ENCODE measurements at regions not wholly inside any gene's neighbourhood (a gene's known extent, or its start where the extent isn't known, plus 50 kb on each side); places are given as distances from the start of the nearest gene placed in this dataset.
"Not testable (repeated sequence)": the region's sequence is repeated elsewhere in the genome, so short reads cannot be mapped to it uniquely, and the experiment has no call there.

DNA sequence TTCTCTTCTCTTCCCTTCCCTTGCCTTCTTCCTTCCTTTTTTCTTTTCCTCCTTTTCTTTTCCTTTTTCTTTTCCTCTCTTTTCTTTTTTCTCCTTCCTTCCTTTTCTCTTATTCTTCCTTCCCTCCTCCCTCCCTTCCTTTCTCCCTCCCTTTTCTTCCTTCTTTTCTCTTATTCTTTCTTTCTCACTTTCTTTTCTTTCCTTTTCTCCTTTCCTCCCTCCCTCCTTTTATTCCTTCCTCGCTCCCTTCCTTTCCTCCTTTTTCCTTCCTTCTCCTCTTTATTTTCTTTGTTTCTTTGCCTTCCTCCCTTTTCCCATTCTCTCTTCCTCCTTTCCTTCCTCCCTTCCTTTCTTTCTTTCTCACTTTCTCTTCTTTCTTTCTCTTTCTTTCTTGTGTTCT, 146.1 kb downstream of the ZNF92 start:
- not testable (repeated sequence) for DNase-seq

DNA sequence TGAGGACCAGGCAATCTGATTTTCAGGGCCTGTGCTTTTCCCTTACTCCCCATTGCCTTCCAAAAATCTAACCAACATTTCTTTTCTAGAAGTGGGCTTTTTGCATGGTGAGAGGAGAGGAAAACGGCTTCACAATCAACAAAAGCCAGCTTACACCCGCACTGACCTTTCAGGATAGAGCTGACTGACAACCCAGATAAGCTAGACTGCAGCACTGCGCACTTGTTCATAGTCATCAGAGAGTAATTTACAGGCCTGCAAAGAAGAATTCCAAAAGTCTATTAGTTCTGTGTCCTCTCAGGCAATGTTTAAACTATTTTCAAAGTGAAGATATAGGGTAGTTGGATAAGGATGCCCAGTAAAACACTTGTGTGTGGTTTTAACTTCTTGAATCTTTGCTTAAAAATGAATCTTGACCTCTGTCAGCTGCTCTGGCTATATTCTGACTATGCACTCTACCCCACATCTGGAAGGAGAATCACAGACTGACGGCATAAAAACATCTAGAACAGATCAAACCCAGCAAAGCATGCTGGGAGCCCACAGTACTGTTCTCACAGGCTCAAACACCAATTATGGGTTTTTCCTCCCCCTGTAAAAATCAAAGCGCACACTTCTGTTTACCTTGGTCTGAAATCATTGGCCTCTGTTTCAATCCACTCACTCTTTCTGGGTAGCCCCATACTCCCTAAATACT, 172.0 kb downstream of the ZNF92 start:
- not testable (repeated sequence) for DNase-seq

DNA sequence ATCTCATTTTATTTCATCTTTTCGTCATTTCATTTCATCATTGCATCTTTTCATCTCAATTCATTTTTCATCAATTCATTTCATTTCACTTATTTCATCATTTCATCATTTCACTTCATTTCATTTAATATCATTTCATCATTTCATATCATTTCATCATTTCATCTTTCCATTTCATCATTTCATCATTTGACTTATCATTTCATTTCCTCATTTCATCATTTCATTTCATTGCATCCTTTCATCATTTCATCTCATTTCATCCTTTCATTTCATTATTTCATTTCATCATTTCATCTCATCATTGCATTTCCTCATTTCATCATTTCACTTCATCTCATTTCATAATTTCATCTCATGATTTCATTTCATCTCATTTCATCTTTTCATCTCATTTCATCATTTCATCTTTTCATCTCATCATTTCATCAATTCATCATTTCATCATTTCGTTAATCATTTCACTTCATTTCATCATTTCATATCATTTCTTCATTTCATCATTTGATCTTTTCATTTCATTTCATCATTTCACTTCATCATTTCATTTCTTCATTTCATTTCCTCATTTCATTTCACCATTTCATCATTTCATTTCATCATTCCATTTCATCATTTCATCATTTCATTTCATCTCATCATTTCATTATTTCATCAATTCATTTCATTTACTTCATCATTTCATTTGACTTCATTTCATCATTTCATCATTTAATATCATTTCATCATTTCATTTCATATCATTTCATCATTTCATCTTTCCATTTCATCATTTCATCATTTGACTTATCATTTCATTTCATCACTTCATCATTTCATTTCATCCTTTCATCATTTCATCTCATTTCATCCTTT, 176.2 kb downstream of the ZNF92 start:
- DNase-seq, result not testable (repeated sequence)

DNA sequence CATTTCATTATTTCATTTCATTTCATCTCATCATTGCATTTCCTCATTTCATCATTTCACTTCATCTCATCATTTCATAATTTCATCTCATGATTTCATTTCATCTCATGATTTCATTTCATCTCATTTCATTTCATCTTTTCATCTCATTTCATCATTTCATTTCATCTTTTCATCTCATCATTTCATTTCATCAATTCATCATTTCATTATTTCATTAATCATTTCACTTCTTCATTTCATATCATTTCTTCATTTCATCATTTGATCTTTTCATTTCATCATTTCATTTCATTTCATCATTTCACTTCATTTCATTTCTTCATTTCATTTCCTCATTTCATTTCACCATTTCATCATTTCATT, 176.8 kb downstream of the ZNF92 start:
- not testable (repeated sequence) for DNase-seq

DNA sequence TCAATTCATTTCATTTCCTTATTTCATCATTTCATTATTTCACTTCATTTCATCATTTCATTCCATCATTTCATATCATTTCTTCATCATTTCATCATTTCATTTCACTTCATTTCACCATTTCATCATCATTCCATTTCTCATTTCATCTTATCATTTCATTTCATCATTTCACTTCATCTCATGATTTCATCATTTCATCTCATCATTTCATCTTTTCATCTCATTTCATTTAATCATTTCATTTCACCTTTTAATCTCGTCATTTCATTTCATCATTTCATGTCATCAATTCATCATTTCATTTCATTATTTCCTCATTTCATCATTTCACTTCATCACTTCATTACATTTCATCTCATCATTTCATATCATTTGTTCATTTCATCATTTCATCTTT, 177.4 kb downstream of the ZNF92 start:
- not testable (repeated sequence) for DNase-seq

DNA sequence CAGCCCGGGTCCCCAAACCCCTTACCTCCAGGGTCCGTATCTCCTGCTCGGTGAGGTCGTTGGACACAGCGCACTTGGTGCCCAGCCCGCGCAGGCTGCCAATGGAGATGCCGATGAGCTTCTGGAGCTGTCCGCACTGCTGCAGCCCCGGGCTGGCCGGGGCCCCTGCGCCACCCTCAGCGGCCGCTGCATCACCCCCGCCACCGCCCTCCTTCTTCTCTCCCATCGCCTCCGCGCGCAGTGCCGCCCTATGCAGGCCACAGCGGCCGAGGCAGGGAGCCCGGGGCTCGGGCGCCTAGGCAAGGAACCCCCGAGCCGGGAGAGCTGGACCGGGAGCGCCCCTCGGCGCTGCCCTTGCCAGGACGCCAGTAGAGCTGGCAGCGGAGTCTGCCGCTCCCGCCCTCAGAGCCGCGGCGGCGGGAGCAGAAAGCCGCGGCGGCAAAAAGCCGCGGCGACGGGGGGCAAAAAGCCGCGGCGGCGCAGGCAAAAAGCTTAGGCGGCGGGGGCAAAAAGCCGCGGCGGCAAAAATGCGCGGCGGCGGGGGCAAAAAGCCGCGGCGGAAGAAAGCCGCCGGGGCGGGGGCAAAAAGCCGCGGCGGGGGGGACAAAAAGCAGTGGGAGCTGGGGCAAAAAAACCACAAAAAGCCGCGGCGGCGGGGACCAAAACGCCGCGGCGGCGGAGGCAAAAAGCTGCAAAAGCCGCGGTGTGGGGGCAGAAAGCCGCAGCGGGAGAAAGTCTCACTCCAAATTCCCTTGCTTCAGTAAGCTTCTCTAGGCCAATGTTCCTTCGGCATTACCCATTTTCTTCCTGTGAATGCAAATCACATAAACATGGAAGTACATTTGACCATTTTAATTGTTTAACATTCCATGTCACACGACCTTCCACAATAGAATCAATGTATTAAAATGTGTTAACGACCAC, 181.2 kb downstream of the ZNF92 start:
- not testable (repeated sequence) for DNase-seq

DNA sequence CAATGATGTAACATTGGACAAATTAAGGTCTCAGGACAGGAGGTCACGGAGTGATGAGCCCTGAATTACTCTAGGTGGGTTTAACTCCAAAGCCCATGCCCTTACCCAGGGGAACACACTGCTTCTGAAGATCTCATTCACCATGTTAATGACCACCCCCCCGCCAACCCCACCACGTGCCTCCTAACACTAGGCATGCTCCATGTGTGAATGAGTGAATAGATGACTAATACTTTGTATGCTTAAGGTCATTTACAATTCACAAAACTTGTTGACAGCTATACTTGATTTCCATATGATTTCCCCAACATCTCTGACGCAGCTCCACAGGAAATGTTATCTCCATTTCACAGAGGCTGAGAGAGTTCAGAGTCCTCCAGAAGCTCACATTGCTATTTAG, 184.9 kb downstream of the ZNF92 start:
- not testable (repeated sequence) for DNase-seq

DNA sequence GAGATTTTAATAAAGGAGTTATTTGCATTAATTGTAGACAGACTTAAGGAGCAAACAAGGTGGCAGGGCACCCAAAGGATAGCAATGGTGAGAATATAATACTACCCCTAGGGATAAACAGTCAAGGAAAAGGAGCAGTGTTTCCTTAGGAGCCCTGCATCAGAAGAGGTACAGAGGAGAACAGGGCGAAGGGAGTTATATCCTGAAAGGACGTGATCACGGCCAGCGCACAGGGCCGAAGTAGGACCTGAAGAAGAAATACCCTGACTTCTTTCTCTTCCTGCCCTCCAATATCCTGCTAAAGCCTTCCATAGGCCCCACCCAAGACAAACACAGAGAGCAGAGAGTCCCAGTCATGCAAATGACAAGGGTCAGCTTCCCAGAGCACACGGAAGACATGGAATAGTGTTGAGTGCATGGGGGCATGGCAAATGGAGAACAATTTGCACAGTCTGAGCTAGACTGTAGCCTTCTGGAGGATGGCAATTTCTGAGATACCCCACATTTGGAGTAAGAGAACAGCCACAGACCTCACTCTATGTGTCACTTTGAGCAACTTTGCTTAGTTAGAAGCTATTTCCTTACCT, 188.2 kb downstream of the ZNF92 start:
- DNase-seq, result not testable (repeated sequence)

DNA sequence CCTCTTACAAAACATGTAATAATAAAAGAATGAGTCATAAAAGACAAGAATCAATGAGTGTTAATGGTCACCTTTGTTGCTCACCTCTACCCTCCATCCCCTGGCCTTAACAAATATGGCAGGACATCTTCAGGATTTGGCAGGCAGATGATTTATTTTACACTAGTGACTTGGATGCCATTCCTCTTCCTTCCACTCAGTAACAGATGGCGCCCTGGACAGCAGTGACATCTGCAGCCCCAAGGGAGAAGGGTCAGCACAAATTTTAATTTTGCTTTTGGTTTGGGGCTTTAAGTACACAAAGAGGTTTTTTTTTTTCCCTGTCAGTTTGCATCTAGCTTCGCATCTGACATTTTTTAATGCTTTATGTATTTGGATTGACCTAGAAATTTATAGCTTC, 188.9 kb downstream of the ZNF92 start:
- DNase-seq, result not testable (repeated sequence)

DNA sequence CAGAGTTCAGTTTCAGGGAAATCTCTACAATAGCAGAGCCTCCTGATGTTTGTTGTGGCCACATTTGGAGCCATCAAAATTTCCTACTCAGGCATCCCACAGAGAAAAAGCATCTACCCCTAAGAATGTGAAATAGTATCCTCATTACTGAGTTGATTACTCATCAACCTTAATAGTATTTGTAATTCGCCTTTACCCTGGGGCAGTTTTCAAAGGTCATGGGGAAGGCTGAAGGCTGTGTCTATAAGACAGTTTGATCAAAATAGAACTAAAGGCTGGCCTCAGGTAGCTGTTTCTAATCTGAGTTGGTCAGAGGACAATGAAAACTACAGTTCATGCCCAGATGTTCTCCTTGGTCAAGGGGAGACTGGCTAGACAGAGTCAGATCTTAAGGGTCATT, 189.7 kb downstream of the ZNF92 start:
- not testable (repeated sequence) for DNase-seq

DNA sequence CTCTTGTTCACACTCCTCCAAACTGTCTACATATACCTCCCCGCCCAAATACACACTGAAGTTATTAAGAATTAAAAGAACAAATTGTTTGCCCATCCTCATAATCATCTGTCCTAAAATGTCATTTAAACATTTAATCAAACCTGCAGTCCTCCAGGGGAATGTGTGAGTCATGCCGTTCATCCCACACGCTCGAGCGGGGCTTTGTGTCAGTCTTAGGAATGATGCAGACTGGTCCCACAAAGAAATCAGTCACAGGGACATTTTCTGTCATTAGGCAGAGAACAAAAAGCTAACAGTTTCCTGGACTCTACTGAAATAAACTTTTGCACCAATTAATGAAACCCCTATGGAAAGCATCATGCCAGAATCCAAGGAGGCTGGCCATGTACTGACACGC, 194.6 kb downstream of the ZNF92 start:
- DNase-seq, result not testable (repeated sequence)

DNA sequence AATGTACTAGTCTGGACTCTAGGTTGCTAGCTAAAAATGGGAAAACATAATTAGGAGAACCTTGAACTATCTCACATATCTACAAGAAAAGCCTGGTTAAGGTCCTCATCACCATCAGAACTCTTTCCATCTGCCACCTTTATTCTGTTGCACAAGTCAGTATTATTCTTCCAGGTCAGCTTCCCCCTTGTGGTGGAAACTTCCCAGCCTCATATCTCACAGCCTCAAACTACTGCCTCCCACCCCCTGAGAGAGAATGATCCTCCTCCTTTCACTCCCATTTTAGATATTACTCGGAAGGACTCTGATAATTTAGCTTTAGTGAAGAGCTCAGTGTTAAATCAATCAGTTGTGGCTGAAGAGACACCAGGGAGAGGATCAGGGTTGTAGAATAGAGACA, 197.3 kb downstream of the ZNF92 start:
- DNase-seq, result not testable (repeated sequence)

DNA sequence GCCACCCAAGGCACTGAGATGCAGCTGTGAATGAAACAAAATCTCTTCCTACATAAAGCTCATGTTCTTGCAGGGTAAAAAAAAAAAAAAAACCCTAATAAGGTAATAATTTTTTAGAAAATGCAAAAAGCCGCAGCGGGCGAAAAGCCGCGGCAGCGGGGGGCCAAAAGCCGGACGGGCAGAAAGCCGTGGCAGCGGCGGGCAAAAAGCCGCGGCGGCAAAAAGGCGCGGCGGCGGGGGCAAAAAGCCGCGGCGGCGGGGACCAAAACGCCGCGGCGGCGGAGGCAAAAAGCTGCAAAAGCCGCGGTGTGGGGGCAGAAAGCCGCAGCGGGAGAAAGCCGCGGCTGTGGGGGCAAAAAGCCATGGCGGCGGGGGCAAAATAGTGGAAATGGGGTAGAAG, 198.9 kb downstream of the ZNF92 start:
- DNase-seq, result not testable (repeated sequence)

DNA sequence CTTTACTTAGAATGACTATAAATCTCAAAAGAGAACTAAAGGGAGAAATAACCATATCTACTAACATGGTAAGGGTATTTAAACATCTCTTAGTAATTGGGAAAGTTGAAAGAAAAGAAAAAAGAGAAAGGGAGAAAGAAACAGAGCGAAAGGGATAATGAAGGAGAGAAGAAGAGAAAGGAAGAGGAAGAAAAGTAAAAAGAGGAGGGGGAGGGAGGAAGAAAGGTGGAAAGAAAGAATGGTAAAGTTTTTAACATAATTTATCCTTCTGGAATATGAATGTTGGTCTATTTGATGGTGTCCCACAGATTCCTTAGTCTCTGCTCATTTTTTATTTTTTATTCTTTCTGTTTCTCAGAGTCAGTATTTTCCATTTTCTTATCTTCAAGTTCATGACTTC, 202.7 kb downstream of the ZNF92 start:
- not testable (repeated sequence) for DNase-seq

DNA sequence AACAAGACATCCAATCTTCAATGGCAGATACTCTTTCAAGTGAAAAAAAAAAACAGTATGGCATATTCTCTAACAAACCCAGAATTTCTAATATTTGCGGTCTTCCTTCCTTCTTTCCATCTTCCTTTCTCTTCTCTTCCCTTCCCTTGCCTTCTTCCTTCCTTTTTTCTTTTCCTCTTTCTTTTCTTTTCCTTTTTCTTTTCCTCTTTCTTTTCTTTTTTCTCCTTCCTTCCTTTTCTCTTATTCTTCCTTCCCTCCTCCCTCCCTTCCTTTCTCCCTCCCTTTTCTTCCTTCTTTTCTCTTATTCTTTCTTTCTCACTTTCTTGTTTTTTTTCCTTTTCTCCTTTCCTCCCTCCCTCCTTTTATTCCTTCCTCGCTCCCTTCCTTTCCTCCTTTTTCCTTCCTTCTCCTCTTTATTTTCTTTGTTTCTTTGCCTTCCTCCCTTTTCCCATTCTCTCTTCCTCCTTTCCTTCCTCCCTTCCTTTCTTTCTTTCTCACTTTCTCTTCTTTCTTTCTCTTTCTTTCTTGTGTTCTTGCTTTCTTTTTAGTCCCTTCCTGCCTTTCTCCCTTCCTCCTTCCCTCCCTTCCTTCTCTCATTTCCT, 209.0 kb downstream of the ZNF92 start:
- not testable (repeated sequence) for DNase-seq

DNA sequence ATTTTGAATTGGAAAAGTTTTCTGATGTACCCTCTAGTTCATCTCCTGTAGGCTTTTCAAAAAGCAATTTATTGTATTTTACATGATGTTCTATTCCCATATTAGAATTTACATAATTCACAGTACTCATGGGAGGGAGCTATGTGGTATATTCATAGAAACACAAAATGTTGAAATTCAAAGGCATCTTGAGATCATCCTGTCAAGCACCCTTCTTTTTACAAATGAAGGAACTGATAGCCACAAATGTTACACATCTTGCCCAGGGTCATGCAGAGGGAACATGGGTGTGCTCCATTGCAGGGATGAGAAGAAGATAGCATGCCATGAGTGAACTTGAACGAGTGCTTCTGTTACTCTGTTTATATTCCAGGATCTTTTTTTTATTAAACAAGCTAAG, 228.8 kb downstream of the ZNF92 start:
- not testable (repeated sequence) for DNase-seq

DNA sequence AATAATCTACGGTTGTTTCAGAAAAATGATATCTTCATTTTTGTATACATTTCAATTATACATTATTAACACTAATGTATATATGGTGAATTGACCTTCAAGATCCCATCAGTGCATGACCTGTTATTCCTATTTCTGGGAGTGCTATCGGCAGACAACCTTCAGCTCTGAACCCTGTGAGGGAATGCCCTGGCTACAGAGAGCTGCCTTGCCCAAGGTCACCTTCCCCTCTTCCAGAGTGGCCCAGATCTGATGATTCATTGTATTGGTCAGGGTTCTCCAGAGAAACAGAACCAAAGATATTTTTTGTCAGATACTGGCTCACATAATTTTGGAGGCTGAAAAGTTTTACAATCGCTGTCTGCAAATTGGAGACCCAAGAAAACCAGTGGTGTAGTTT, 235.5 kb downstream of the ZNF92 start:
- no peak for DNase-seq

DNA sequence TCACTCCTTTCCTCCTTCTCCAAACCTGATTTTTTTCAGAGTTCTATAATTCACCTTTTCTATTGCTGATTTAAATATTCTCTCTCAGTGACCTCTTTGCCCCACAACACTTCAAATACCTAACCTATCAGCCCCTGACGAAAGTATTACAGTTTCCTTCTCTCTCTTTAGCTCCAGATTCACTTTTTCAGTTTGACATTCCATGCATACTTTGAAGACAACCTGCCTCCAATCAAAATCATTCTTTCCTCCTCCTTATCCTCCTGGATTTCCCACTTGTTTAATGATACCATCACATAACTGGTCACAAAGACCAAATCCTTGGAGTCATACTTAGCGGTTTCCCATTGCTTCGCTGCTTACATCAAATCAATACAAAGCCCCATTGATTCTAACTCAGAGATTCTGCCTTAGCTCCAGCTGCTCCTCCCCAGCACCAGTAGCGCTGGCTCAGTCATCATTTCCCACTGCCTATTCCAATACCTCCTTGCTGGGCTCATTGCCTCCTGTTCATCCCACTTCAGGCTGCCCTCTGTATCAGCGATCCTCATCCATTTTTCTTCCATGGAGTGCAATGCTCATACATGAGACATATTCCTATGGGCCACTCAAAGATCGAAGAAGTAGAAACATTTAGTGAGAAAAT, 240.1 kb downstream of the ZNF92 start:
- DNase-seq, result not testable (repeated sequence)

DNA sequence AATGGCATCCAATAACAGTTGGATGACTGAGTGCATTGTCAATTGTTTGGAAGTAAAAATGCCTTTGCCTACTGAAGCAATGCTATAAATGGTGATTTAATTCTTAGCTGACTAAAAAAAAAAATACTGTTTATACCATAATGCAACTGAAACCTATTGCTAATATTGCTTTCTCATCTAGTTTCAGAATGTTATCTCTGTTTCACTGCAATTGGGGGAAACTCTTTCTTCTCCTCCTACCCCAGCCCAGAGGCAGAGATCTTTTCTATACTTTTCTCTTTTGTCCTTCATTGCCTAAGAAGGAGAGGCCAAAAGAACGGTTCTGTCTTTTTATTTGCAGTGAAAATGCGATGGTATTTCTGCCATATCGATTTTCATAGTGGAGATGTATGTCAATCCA, 242.5 kb downstream of the ZNF92 start:
- DNase-seq, result not testable (repeated sequence)

DNA sequence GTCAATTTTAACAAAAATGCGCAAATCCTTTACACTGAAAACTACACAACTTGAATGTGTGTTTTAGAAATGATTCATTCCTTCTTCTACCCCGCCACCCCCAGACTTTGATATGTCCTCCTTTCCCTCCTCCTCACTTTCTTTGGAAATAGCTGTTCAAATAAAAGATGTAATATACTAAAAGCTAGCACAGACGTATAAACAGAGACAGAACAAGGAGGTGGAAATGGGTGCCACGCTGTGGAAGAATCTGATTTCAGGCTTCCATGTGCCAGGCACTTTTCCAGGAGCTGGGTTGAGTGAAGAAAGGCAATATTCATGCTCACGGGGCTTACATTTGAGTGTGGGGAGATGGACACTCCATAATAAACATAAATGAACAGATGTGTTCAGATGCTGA, 246.6 kb downstream of the ZNF92 start:
- not testable (repeated sequence) for DNase-seq

DNA sequence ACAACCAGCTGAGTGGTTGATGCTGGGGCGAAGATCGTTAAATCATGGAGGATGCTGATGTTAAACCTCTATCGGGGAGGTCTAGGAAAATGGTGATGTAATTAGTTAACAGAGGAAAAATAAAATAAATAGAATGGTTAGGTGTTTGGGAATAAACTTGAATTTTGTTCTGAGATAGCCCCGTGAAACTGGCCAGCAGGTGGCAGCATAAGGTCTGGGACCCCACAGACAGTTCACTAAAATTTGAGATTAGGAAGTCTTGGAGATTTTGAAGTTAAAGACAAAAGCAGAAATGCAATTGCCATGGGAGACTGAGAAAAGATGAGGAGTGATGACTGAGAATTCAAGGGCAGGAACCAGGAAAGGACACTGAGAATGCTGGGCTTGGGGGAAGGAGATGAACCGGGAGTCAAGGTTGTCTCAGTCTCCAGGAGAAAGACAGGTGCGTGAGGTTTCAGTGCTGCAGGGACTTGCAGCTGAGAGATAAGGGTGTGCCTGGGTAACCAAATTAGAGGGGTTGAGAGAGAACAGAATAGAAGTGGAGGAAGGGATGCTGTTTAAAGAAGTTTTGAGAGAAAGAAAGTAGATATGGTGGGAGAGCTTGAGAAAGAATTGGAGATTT, 248.0 kb downstream of the ZNF92 start:
- not testable (repeated sequence) for DNase-seq

Measured in CD4-positive, alpha-beta T cell treated with Interferon gamma for 1 hour (primary cell).